ENCODE measurements at regions not wholly inside any gene's neighbourhood (a gene's known extent, or its start where the extent isn't known, plus 50 kb on each side); places are given as distances from the start of the nearest gene placed in this dataset.

DNA sequence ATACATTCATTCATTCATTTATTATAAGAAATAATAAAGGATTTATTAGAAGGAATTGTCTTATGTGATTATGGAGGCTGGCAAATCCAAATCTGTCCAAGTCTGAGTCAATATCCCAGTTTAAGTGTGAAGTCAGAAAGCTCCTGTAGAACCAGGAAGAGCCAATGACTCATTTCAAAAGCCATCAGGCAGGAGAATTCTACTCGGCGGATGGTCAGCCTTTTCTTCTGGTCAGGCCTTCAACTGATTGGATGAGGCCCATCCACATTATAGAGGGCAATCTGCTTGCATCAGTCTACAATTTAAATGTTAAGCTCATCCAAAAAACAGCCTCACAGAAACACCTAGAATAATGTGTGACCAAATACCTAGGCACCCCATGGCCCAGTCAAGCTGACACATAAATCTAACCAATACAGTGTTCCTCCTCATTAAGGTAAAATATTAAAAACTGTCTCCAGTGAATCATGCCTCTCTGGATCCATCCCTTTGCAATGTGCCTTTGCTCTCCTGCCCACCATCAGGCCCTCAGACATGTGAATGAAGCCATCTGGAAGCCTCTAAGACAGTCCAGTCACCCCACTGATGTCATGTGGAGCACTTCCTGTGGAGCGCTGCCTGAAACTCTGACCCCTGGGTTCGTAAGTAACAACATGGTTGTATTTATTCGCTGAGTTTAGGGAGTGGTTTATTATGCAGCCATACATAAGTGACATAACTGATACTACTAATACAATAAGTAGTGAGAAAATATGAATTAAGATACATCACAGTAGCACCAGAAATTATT, 69.2 kb upstream of the WSB1 start:
- no peaks in the 10 kb centered on the region for H3K4me1 ChIP-seq (replicated peaks in 1 of 2; ENCODE audit: control insufficient read depth in 2 of 2, insufficient read depth in 2 of 2, low read length in 2 of 2)
- no peaks in the 10 kb centered on the region for H3K36me3 ChIP-seq (ENCODE audit: control insufficient read depth, insufficient read depth, low read length)
- TF ChIP-seq RNF2 (IDR thresholded peaks at IDR 0.05) (no peak), ZNF134 (CRISPR knock-in tag; conservative IDR thresholded peaks at IDR 0.05) (peak; percentile 85)
- H3K4me3 ChIP-seq: no peak overlapping the region
- H3K79me2 ChIP-seq (ENCODE audit: control insufficient read depth, insufficient read depth, low read length): no peaks in the 10 kb centered on the region
- H4K20me1 ChIP-seq (replicated peaks; ENCODE audit: control insufficient read depth, insufficient read depth, low read length): no peaks in the 10 kb centered on the region
- H3K4me2 ChIP-seq (ENCODE audit: insufficient read depth, low read length): no peak overlapping the region
- WGBS (ENCODE audit: insufficient coverage, low coverage, missing lambda C conversion rate): 35% methylated on average over 5 of the region's 5 CpGs
- H2AFZ ChIP-seq (ENCODE audit: low read depth, low read length): no peak overlapping the region; the same call in 1 of the 2 replicates
- ChIA-PET POLR2A (no interaction called here), CTCF (ENCODE audit: low intra/inter-chr PET ratio) (no interaction called here)
- no peak for DNase-seq (ENCODE audit: extremely low read depth in 1 of 4, low spot score in 3 of 4)
- no peaks in the 10 kb centered on the region for H3K9me1 ChIP-seq (ENCODE audit: control insufficient read depth, insufficient read depth, low read length)
- intact Hi-C loops (cut with micrococcal nuclease) (no loop called here), in situ Hi-C loops (cut with MboI) (no loop called here)
- no peaks in the 10 kb centered on the region for H3K27me3 ChIP-seq (ENCODE audit: control insufficient read depth in 2 of 2, insufficient read depth in 2 of 2, low read length in 2 of 2)
- H3K9ac ChIP-seq (ENCODE audit: insufficient read depth in 1 of 2, low read depth in 2 of 2, low read length in 2 of 2): no peak overlapping the region
- BruUV-seq (replicated peaks): no TSS peak
- no peak for FAIRE-seq
- no peak for ATAC-seq
- H3K27ac ChIP-seq (ENCODE audit: extremely low read depth, low read depth, low read length): no peak overlapping the region
- no peaks in the 10 kb centered on the region for H3K9me3 ChIP-seq (replicated peaks; ENCODE audit: control insufficient read depth, insufficient read depth, low read depth, low read length)

DNA sequence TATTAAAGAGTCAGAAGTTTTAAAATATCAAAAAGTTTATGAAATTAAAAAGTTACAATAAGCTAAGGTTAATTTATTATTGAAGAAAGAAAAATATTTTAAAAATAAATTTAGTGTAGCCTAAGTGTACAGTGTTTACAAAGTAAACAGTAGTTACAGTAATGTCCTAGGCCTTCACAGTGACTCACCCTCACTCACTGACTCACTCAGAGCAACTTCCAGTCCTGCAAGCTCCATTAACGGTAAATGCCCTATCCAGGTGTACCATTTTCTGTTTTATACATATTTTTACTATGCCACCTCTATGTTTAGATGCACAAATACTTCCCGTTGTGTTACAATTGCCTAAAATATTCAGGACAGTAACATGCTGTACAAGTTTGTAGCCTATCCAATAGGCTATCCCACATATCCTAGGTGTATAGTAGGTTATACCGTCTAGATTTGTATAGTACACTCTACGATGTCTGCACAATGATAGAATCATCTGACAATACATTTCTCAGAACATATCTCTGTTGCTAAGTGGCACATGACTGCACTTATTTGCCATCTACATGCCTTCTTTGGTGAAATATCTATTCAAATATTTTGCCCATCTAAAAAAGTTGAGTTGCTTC, 67.2 kb upstream of the WSB1 start:
- ATAC-seq (peak; percentile 49; the same call in 1 of the 3 replicates), DNase-seq (ENCODE audit: extremely low read depth in 1 of 4, low spot score in 3 of 4) (no peak), FAIRE-seq (no peak)
- TF ChIP-seq, protein P1, sequence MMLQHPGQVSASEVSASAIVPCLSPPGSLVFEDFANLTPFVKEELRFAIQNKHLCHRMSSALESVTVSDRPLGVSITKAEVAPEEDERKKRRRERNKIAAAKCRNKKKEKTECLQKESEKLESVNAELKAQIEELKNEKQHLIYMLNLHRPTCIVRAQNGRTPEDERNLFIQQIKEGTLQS (IDR thresholded peaks at IDR 0.05): peak; percentile 47; the same call in 1 of the 2 replicates
- TF ChIP-seq, protein P1 (CRISPR knock-in tag; conservative IDR thresholded peaks at IDR 0.05): no peak
- TF ChIP-seq FOSL1 (tag; conservative IDR thresholded peaks at IDR 0.05) (peak; percentile 88), ELF2 (CRISPR knock-in tag; IDR thresholded peaks at IDR 0.05) (no peak), JUN (IDR thresholded peaks at IDR 0.05; ENCODE audit: borderline replicate concordance, low read depth, low read length) (peak; percentile 51), JUN (CRISPR knock-in tag; IDR thresholded peaks at IDR 0.05; ENCODE audit: borderline replicate concordance) (no peak), JUND (IDR thresholded peaks at IDR 0.05; ENCODE audit: borderline replicate concordance, low read depth, low read length) (peak; percentile 61; the same call in 1 of the 2 replicates), JUND (tag; IDR thresholded peaks at IDR 0.05; ENCODE audit: borderline replicate concordance, low read depth, low read length) (0 out of 3 replicates have a peak, but pooled peaks have one; percentile 19)
- Histone ChIP-seq H3K9ac (ENCODE audit: insufficient read depth in 1 of 2, low read depth in 2 of 2, low read length in 2 of 2) (no peak overlapping the region), H3K27me3 (ENCODE audit: control insufficient read depth in 2 of 2, insufficient read depth in 2 of 2, low read length in 2 of 2) (no peaks in the 10 kb centered on the region), H3K79me2 (ENCODE audit: control insufficient read depth, insufficient read depth, low read length) (no peaks in the 10 kb centered on the region), H3K9me1 (ENCODE audit: control insufficient read depth, insufficient read depth, low read length) (no peaks in the 10 kb centered on the region), H3K36me3 (ENCODE audit: control insufficient read depth, insufficient read depth, low read length) (no peaks in the 10 kb centered on the region), H3K4me2 (ENCODE audit: insufficient read depth, low read length) (no peak overlapping the region), H4K20me1 (replicated peaks; ENCODE audit: control insufficient read depth, insufficient read depth, low read length) (no peaks in the 10 kb centered on the region), H3K4me3 (no peak overlapping the region), H3K9me3 (replicated peaks; ENCODE audit: control insufficient read depth, insufficient read depth, low read depth, low read length) (no peaks in the 10 kb centered on the region), H3K27ac (ENCODE audit: extremely low read depth, low read depth, low read length) (no peak overlapping the region), H2AFZ (ENCODE audit: low read depth, low read length) (no peak overlapping the region), H3K4me1 (replicated peaks in 1 of 2; ENCODE audit: control insufficient read depth in 2 of 2, insufficient read depth in 2 of 2, low read length in 2 of 2) (no peaks in the 10 kb centered on the region)
- WGBS (ENCODE audit: insufficient coverage, low coverage, missing lambda C conversion rate): 10% methylated on average over 4 of the region's 4 CpGs
- no TSS peak for BruUV-seq (replicated peaks)
- CTCF ChIA-PET (ENCODE audit: low intra/inter-chr PET ratio): no interaction called here
- in situ Hi-C loops (cut with MboI) (no loop called here), intact Hi-C loops (cut with micrococcal nuclease) (no loop called here)
- POLR2A ChIA-PET: interaction anchor here (0.6 to 0.7 kb wide), 2 partner anchors 137 to 244 kb away, joined by 3 to 4 read pairs; no protein-coding TSS in a partner anchor

Measured in K562 (cell line).